SK-N-SH treated with all-trans-retinoic acid at 6 μM for 48 hours (cell line): ENCODE measurements at regions not wholly inside any gene's neighbourhood (a gene's known extent, or its start where the extent isn't known, plus 50 kb on each side); places are given as distances from the start of the nearest gene placed in this dataset.

Source experiments
- ISL1 ChIP-seq: fragments of 250-450 bp; sonication (Bioruptor Pico); IDR thresholded peaks from 2 replicates; pipeline ENCODE4 v2.1.2; 2022; ENCODE audit warnings: mild to moderate bottlenecking, moderate library complexity
- OSR1 ChIP-seq: fragments of 250-450 bp; sonication (Bioruptor Pico); IDR thresholded peaks from 2 replicates; pipeline ENCODE4 v1.8.0; 2022; ENCODE audit warnings: moderate library complexity, mild to moderate bottlenecking, inconsistent platforms
- PPARA ChIP-seq: fragments of 250-450 bp; sonication (Bioruptor Pico); IDR thresholded peaks from 2 replicates; pipeline ENCODE4 v1.5.0; 2020; ENCODE audit warnings: mild to moderate bottlenecking, borderline replicate concordance
- TOX ChIP-seq: fragments of 250-450 bp; sonication (Bioruptor Pico); IDR thresholded peaks from 2 replicates; pipeline ENCODE4 v1.8.0; 2021; ENCODE audit warnings: mild to moderate bottlenecking, moderate library complexity, borderline replicate concordance
- ZFP3 ChIP-seq: fragments of 250-450 bp; sonication (Bioruptor Pico); IDR thresholded peaks from 2 replicates; pipeline ENCODE4 v1.5.0; 2020; ENCODE audit warnings: mild to moderate bottlenecking, moderate library complexity
- ZFP30 ChIP-seq: fragments of 450-650 bp; formaldehyde crosslinking; IDR thresholded peaks from 2 replicates; pipeline ENCODE4 v1.5.0; 2022; ENCODE audit warnings: mild to moderate bottlenecking, moderate library complexity
- ZNF70 ChIP-seq: fragments of 450-650 bp; formaldehyde crosslinking; IDR thresholded peaks from 2 replicates; pipeline ENCODE4 v1.5.0; 2020; ENCODE audit warnings: mild to moderate bottlenecking, moderate library complexity

GRCh38 chr20:30921286-30922071, 336.0 kb upstream of the DEFB115 start:
- TF ChIP-seq ISL1 (CRISPR knock-in tag) (no peak), TOX (CRISPR knock-in tag) (no peak), OSR1 (CRISPR knock-in tag) (no peak), PPARA (no peak), ZFP30 (no peak), ZFP3 (CRISPR knock-in tag) (no peak), ZNF70 (CRISPR knock-in tag) (no peak)
